Lung (tissue), 11 donors: ENCODE measurements at regions not wholly inside any gene's neighbourhood (a gene's known extent, or its start where the extent isn't known, plus 50 kb on each side); places are given as distances from the start of the nearest gene placed in this dataset.

Source experiments
- ATAC-seq: fragments of 200-7000 bp; cut with Tn5 transposase; one replicate; pipeline ENCODE4 v1.9.1; 2020; ENCODE audit warnings: moderate number of reproducible peaks; ENCODE audit not compliant: insufficient read depth, low FRiP score
- DNase-seq, 3 donors: peaks; one replicate each; pipeline ENCODE4 v3.0.0-alpha.2; 2013 to 2017
- H3K27ac ChIP-seq, 2 donors: one replicate each; pipeline ENCODE4 v1.5.1; 2013; ENCODE audit warnings: mild to moderate bottlenecking in 2 of 2, moderate library complexity in 2 of 2, control low read depth in 1 of 2, inconsistent platforms in 1 of 2, low read depth in 1 of 2, low read length in 1 of 2
- H3K27me3 ChIP-seq, 3 donors: one replicate each; pipeline ENCODE4 v1.5.1; 2013; ENCODE audit warnings: low read length in 2 of 3; ENCODE audit not compliant: control insufficient read depth in 3 of 3, insufficient read depth in 3 of 3
- H3K36me3 ChIP-seq, 4 donors: one replicate each; pipeline ENCODE4 v1.5.1; 2013; ENCODE audit warnings: low read length in 4 of 4, mild to moderate bottlenecking in 1 of 4, moderate library complexity in 1 of 4; ENCODE audit not compliant: control insufficient read depth in 4 of 4, insufficient read depth in 4 of 4
- H3K4me1 ChIP-seq, 5 donors: one replicate each; pipeline ENCODE4 v1.5.1; 2013; ENCODE audit warnings: low read length in 5 of 5, mild to moderate bottlenecking in 2 of 5, moderate library complexity in 1 of 5; ENCODE audit not compliant: control insufficient read depth in 5 of 5, insufficient read depth in 5 of 5
- H3K4me3 ChIP-seq: one replicate; pipeline ENCODE4 v1.5.1; 2013; ENCODE audit warnings: mild to moderate bottlenecking, control low read depth, moderate library complexity
- H3K9ac ChIP-seq, 2 donors: one replicate each; pipeline ENCODE4 v1.5.1; 2013; ENCODE audit warnings: low read length in 2 of 2, control low read depth in 1 of 2; ENCODE audit not compliant: insufficient read depth in 1 of 2
- H3K9me3 ChIP-seq, 4 donors: one replicate each; pipeline ENCODE4 v1.5.1; 2013; ENCODE audit warnings: low read length in 3 of 4, mild to moderate bottlenecking in 1 of 4, moderate library complexity in 1 of 4; ENCODE audit not compliant: control insufficient read depth in 4 of 4, insufficient read depth in 3 of 4
- CTCF ChIP-seq: IDR thresholded peaks from 2 replicates; pipeline ENCODE4 v1.5.1; 2012; ENCODE audit warnings: mild to moderate bottlenecking; ENCODE audit errors: control extremely low read depth, extremely low read depth
- WGBS, 2 donors: extraction: QIAGEN DNeasy Blood & Tissue Kit; methylation state at CpG; one replicate each; pipeline ENCODE4 v1.1.7; 2013; 5-methylcytosine and 5-hydroxymethylcytosine counted together
- donor health status: control.
- donor health status: control.
- donor health status: Bipolar disorder and iron deficiency.
- donor health status: healthy.
- donor health status: DM: yes; HTN: yes; CAD: no.

GRCh38 chr4:11495818-11496217 is 67.1 kb upstream of the HS3ST1 start:
- 52 to 66% methylated on average over 2 of the region's 2 CpGs for WGBS, 2 donors
- Histone ChIP-seq H3K27ac (no peak overlapping the region), H3K9ac (no peak overlapping the region), H3K27me3 (no peaks in the 10 kb centered on the region), H3K9me3 (peaks cover 0 to 7% (median 3%) of the 10 kb centered on the region in 4 donors), H3K4me1 (no peaks in the 10 kb centered on the region), H3K36me3 (no peaks in the 10 kb centered on the region), H3K4me3 (no peak overlapping the region)
- DNase-seq (no peak), ATAC-seq (no peak)
- TF ChIP-seq CTCF: no peak

DNA sequence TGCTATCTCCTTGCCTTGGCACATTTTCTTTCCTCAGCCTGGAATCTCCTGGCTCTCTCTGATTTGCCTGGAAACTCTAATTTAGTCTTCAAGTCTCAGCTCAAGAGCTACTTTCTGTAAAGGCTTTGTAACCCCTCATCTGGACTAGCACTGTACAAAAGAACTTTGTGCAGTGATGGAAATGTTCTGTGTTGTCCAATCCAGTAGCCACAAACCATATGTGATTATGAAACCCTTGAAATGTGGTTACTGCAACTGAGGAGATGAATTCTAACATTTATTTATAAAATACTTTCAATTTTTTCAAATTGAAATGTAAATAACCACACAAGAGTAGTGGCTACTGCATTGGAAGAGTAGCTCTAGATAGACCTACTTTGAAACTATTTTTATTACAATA is 66.6 kb upstream of the HS3ST1 start:
- peaks cover 0 to 7% (median 3%) of the 10 kb centered on the region in 4 donors for H3K9me3 ChIP-seq
- no peak overlapping the region for H3K9ac ChIP-seq
- TF ChIP-seq CTCF: no peak
- H3K4me3 ChIP-seq: no peak overlapping the region
- ATAC-seq: no peak
- no peaks in the 10 kb centered on the region for H3K27me3 ChIP-seq
- no peaks in the 10 kb centered on the region for H3K4me1 ChIP-seq
- DNase-seq: no peak
- H3K27ac ChIP-seq: no peak overlapping the region
- H3K36me3 ChIP-seq: no peaks in the 10 kb centered on the region

GRCh38 chr4:11494232-11494631 is 65.5 kb upstream of the HS3ST1 start:
- no peak for TF ChIP-seq CTCF
- 80 to 90% methylated on average over 3 of the region's 3 CpGs for WGBS, 2 donors
- Histone ChIP-seq H3K27me3 (no peaks in the 10 kb centered on the region), H3K36me3 (no peaks in the 10 kb centered on the region), H3K4me1 (no peaks in the 10 kb centered on the region), H3K27ac (no peak overlapping the region), H3K9me3 (peaks cover 0 to 7% (median 3%) of the 10 kb centered on the region in 4 donors), H3K9ac (no peak overlapping the region), H3K4me3 (no peak overlapping the region)
- no peak for DNase-seq
- no peak for ATAC-seq

GRCh38 chr4:11489453-11490083 is 60.9 kb upstream of the HS3ST1 start:
- ATAC-seq: peak; percentile 67

More at GRCh38 chr4:11489453-11490083, 60.9 kb upstream of the HS3ST1 start:
- Histone ChIP-seq H3K4me3 (no peak overlapping the region), H3K36me3 (no peaks in the 10 kb centered on the region), H3K27me3 (no peaks in the 10 kb centered on the region), H3K9me3 (peaks cover 0 to 6% (median 0%) of the 10 kb centered on the region in 4 donors), H3K9ac (no peak overlapping the region), H3K4me1 (no peaks in the 10 kb centered on the region), H3K27ac (no peak overlapping the region)
- no peak for TF ChIP-seq CTCF
- peak in 2 of 3 donors; percentile 14 to 22 for DNase-seq
- 67 to 73% methylated on average over 3 of the region's 3 CpGs for WGBS, 2 donors
